ENCODE measurements at regions not wholly inside any gene's neighbourhood (a gene's known extent, or its start where the extent isn't known, plus 50 kb on each side); places are given as distances from the start of the nearest gene placed in this dataset.

DNA sequence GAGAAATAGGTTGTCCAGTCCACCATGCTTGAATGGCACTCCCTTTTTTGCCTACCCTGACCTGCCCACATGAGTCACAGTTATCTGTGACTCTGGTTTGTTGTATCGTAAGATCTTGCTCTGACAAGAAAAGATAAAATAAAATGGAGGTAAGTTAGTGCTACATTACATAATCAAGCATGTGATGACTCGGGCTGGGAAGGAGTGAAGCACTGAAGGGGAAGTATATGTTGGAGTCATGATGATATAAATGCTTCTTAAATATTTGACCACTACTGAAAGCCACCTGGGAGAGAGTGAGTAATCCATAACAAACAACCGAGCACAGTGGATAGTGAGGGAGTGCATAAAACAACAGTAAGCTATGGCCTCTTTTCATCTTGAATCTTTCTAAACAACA, 124.4 kb downstream of the SHOX2 start:
- Histone ChIP-seq H3K4me1 (ENCODE audit: control insufficient read depth, low read length) (no peaks in the 10 kb centered on the region), H3K4me3 (ENCODE audit: low read length) (no peak overlapping the region), H3K4me2 (ENCODE audit: low read length) (no peak overlapping the region), H3K9me3 (ENCODE audit: control insufficient read depth, insufficient read depth, low read length) (no peaks in the 10 kb centered on the region), H4K20me1 (ENCODE audit: control insufficient read depth, insufficient read depth, low read depth, low read length) (no peaks in the 10 kb centered on the region), H3K36me3 (ENCODE audit: control insufficient read depth, low read length) (no peaks in the 10 kb centered on the region), H3K9me2 (replicated peaks; ENCODE audit: control insufficient read depth, low read length) (no peaks in the 10 kb centered on the region), H3K27ac (ENCODE audit: low read depth, low read length) (no peak overlapping the region), H3K27me3 (ENCODE audit: control insufficient read depth, low read length) (no peaks in the 10 kb centered on the region), H3F3A (ENCODE audit: control insufficient read depth, insufficient read depth) (no peaks in the 10 kb centered on the region), H3K79me2 (ENCODE audit: control insufficient read depth, low read length) (no peaks in the 10 kb centered on the region)
- no peak for TF ChIP-seq EZH2phosphoT487 (IDR thresholded peaks at IDR 0.05; ENCODE audit: borderline replicate concordance, low read length)
- TF ChIP-seq, protein P1, sequence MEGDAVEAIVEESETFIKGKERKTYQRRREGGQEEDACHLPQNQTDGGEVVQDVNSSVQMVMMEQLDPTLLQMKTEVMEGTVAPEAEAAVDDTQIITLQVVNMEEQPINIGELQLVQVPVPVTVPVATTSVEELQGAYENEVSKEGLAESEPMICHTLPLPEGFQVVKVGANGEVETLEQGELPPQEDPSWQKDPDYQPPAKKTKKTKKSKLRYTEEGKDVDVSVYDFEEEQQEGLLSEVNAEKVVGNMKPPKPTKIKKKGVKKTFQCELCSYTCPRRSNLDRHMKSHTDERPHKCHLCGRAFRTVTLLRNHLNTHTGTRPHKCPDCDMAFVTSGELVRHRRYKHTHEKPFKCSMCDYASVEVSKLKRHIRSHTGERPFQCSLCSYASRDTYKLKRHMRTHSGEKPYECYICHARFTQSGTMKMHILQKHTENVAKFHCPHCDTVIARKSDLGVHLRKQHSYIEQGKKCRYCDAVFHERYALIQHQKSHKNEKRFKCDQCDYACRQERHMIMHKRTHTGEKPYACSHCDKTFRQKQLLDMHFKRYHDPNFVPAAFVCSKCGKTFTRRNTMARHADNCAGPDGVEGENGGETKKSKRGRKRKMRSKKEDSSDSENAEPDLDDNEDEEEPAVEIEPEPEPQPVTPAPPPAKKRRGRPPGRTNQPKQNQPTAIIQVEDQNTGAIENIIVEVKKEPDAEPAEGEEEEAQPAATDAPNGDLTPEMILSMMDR (IDR thresholded peaks at IDR 0.05; ENCODE audit: low read depth, low read length, poor library complexity, severe bottlenecking): no peak

DNA sequence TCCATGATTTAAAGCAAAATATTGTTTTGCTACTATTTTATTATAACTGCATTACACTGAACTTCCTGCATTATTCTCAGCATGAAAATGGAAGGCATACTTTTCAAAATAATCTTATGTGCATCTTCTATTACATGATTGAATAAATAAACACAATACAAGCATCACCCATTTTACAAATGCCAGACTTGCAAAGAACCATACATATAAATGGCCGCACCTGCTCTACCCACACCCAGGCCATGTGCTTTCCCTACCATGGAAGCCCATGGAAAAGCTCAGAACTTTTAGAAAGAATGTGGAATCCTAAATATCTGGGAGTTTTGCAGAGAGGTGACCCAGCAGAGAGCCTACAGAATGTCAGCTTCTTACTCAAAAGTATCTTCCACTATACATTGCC, 127.2 kb downstream of the SHOX2 start:
- no peaks in the 10 kb centered on the region for H3K79me2 ChIP-seq (ENCODE audit: control insufficient read depth, low read length)
- H3K9me3 ChIP-seq (ENCODE audit: control insufficient read depth, insufficient read depth, low read length): no peaks in the 10 kb centered on the region
- H4K20me1 ChIP-seq (ENCODE audit: control insufficient read depth, insufficient read depth, low read depth, low read length): no peaks in the 10 kb centered on the region
- no peaks in the 10 kb centered on the region for H3K36me3 ChIP-seq (ENCODE audit: control insufficient read depth, low read length)
- H3K9me2 ChIP-seq (replicated peaks; ENCODE audit: control insufficient read depth, low read length): no peaks in the 10 kb centered on the region
- H3K4me3 ChIP-seq (ENCODE audit: low read length): no peak overlapping the region
- no peak overlapping the region for H3K4me2 ChIP-seq (ENCODE audit: low read length)
- no peaks in the 10 kb centered on the region for H3K27me3 ChIP-seq (ENCODE audit: control insufficient read depth, low read length)
- H3K27ac ChIP-seq (ENCODE audit: low read depth, low read length): no peak overlapping the region
- TF ChIP-seq, protein P1 (IDR thresholded peaks at IDR 0.05; ENCODE audit: low read depth, low read length, poor library complexity, severe bottlenecking): no peak
- TF ChIP-seq EZH2phosphoT487 (IDR thresholded peaks at IDR 0.05; ENCODE audit: borderline replicate concordance, low read length): no peak
- no peaks in the 10 kb centered on the region for H3K4me1 ChIP-seq (ENCODE audit: control insufficient read depth, low read length)
- H3F3A ChIP-seq (ENCODE audit: control insufficient read depth, insufficient read depth): no peaks in the 10 kb centered on the region

DNA sequence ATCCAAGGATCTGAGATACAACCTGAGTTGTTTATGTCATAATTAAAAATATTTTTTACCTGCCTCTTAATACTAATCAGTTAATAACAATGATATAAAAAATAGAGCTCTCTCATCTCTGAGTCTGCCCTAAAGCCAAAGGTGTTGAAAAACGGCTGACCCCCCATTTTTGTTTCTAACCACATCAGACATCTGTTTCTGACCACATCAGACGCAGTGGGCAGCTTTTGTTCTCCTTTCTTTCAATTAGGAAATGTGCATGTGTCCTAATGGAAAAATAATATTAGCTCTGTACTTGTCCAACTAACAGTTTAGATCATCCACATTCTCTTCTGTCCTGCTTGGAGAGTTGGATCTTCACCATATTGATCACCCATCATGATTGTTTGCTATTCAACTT, 144.6 kb downstream of the SHOX2 start:
- no peak overlapping the region for H3K4me3 ChIP-seq (ENCODE audit: low read length)
- H4K20me1 ChIP-seq (ENCODE audit: control insufficient read depth, insufficient read depth, low read depth, low read length): no peaks in the 10 kb centered on the region
- H3K4me1 ChIP-seq (ENCODE audit: control insufficient read depth, low read length): no peaks in the 10 kb centered on the region
- TF ChIP-seq EZH2phosphoT487 (IDR thresholded peaks at IDR 0.05; ENCODE audit: borderline replicate concordance, low read length): no peak
- TF ChIP-seq, protein P1 (IDR thresholded peaks at IDR 0.05; ENCODE audit: low read depth, low read length, poor library complexity, severe bottlenecking): no peak
- no peak overlapping the region for H3K4me2 ChIP-seq (ENCODE audit: low read length)
- H3K79me2 ChIP-seq (ENCODE audit: control insufficient read depth, low read length): no peaks in the 10 kb centered on the region
- H3K27ac ChIP-seq (ENCODE audit: low read depth, low read length): no peak overlapping the region
- H3K9me2 ChIP-seq (replicated peaks; ENCODE audit: control insufficient read depth, low read length): no peaks in the 10 kb centered on the region
- H3K27me3 ChIP-seq (ENCODE audit: control insufficient read depth, low read length): no peaks in the 10 kb centered on the region
- no peaks in the 10 kb centered on the region for H3F3A ChIP-seq (ENCODE audit: control insufficient read depth, insufficient read depth)
- no peaks in the 10 kb centered on the region for H3K36me3 ChIP-seq (ENCODE audit: control insufficient read depth, low read length)
- H3K9me3 ChIP-seq (ENCODE audit: control insufficient read depth, insufficient read depth, low read length): no peaks in the 10 kb centered on the region

DNA sequence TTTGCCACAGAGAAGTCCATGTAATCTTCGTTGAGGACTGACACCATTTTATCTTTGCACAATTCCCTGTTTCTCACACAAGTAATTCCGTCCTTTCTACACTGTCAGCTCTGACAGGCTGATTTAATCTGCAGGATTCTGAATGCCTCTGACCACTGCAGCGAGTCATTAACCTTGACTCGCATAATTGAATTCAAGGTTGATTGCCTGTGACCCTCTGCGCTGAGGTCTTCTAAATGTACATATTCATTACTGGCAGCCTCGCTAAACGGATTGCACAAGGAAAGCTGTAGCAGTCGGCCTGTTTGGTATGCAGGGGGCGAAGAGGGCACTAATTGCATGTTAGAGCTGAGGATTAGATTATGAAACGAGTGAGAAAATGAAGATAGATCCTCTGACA, 147.8 kb downstream of the SHOX2 start:
- no peaks in the 10 kb centered on the region for H3K4me1 ChIP-seq (ENCODE audit: control insufficient read depth, low read length)
- TF ChIP-seq, protein P1 (IDR thresholded peaks at IDR 0.05; ENCODE audit: low read depth, low read length, poor library complexity, severe bottlenecking): no peak
- TF ChIP-seq EZH2phosphoT487 (IDR thresholded peaks at IDR 0.05; ENCODE audit: borderline replicate concordance, low read length): no peak

More for the DNA sequence above, 147.8 kb downstream of the SHOX2 start:
- Histone ChIP-seq H3K4me3 (ENCODE audit: low read length) (no peak overlapping the region), H3K9me2 (replicated peaks; ENCODE audit: control insufficient read depth, low read length) (no peaks in the 10 kb centered on the region), H3F3A (ENCODE audit: control insufficient read depth, insufficient read depth) (no peaks in the 10 kb centered on the region), H3K27ac (ENCODE audit: low read depth, low read length) (no peak overlapping the region), H3K9me3 (ENCODE audit: control insufficient read depth, insufficient read depth, low read length) (no peaks in the 10 kb centered on the region), H3K36me3 (ENCODE audit: control insufficient read depth, low read length) (no peaks in the 10 kb centered on the region), H3K4me2 (ENCODE audit: low read length) (no peak overlapping the region), H3K79me2 (ENCODE audit: control insufficient read depth, low read length) (no peaks in the 10 kb centered on the region), H4K20me1 (ENCODE audit: control insufficient read depth, insufficient read depth, low read depth, low read length) (no peaks in the 10 kb centered on the region), H3K27me3 (ENCODE audit: control insufficient read depth, low read length) (no peaks in the 10 kb centered on the region)
